GM12891 (cell line): ENCODE measurements at regions not wholly inside any gene's neighbourhood (a gene's known extent, or its start where the extent isn't known, plus 50 kb on each side); places are given as distances from the start of the nearest gene placed in this dataset.

ENCODE experiments used
- POLR2A ChIP-seq: IDR thresholded peaks from 2 replicates; pipeline ENCODE4 v1.6.1; 2011; ENCODE audit warnings: low read depth, low read length, control low read depth
- POLR2AphosphoS5 ChIP-seq: IDR thresholded peaks from 2 replicates; pipeline ENCODE4 v1.6.1; 2011; ENCODE audit warnings: low read depth, low read length, control low read depth

DNA sequence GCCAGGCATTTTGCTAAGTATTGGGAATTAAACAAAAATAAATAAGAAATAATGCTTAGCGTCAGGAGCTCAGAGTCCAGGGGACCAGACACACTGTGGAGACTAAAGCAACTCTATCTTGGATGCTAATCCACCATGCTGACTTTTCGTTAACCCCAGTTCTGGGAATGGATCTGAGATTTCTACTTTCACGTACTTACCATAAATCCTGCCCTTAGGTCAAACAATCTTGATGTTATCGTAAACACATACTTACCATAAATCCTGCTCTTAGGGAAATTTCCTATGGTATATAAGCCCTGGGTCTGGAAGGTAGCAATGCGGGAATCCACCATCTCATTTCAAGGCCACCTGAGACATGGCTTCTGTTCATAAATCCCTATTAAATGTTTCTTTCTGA is 204.5 kb upstream of the IGFBP7 start:
- no peak for TF ChIP-seq POLR2AphosphoS5
- no peak for TF ChIP-seq POLR2A
